ENCODE measurements at regions not wholly inside any gene's neighbourhood (a gene's known extent, or its start where the extent isn't known, plus 50 kb on each side); places are given as distances from the start of the nearest gene placed in this dataset.

GRCh38 chr16:17691106-17691898, 220.5 kb upstream of the XYLT1 start:
- H3K36me3 ChIP-seq = no peaks in the 10 kb centered on the region
- H3K9me3 ChIP-seq = no peaks in the 10 kb centered on the region
- DNase-seq = no peak
- H3K27me3 ChIP-seq = no peaks in the 10 kb centered on the region
- H3K4me1 ChIP-seq = no peaks in the 10 kb centered on the region
- no peak for TF ChIP-seq CTCF (IDR thresholded peaks at IDR 0.05; ENCODE audit: low read depth, low read length)
- H3K4me3 ChIP-seq (ENCODE audit: low read depth, low read length) = no peak overlapping the region

- no peak overlapping the region for H3K4me3 ChIP-seq (ENCODE audit: low read depth, low read length)
- no peaks in the 10 kb centered on the region for H3K27me3 ChIP-seq
- H3K9me3 ChIP-seq = no peaks in the 10 kb centered on the region
- no peaks in the 10 kb centered on the region for H3K4me1 ChIP-seq
- no peak for DNase-seq
- no peaks in the 10 kb centered on the region for H3K36me3 ChIP-seq
- TF ChIP-seq CTCF (IDR thresholded peaks at IDR 0.05; ENCODE audit: low read depth, low read length) = no peak
Observed at GRCh38 chr16:17685447-17685846, 214.7 kb upstream of the XYLT1 start.

- no peaks in the 10 kb centered on the region for H3K4me1 ChIP-seq
- no peak for TF ChIP-seq CTCF (IDR thresholded peaks at IDR 0.05; ENCODE audit: low read depth, low read length)
- no peaks in the 10 kb centered on the region for H3K27me3 ChIP-seq
Observed at GRCh38 chr16:17683281-17683680, 212.5 kb upstream of the XYLT1 start.

GRCh38 chr16:17676171-17676570, 205.4 kb upstream of the XYLT1 start:
- no peak overlapping the region for H3K4me3 ChIP-seq (ENCODE audit: low read depth, low read length)
- H3K9me3 ChIP-seq = no peaks in the 10 kb centered on the region
- H3K36me3 ChIP-seq = no peaks in the 10 kb centered on the region
- DNase-seq = no peak
- H3K27me3 ChIP-seq = no peaks in the 10 kb centered on the region
- H3K4me1 ChIP-seq = no peaks in the 10 kb centered on the region
- no peak for TF ChIP-seq CTCF (IDR thresholded peaks at IDR 0.05; ENCODE audit: low read depth, low read length)

More at GRCh38 chr16:17683281-17683680, 212.5 kb upstream of the XYLT1 start:
- no peak overlapping the region for H3K4me3 ChIP-seq (ENCODE audit: low read depth, low read length)
- H3K36me3 ChIP-seq = no peaks in the 10 kb centered on the region
- no peak for DNase-seq
- no peaks in the 10 kb centered on the region for H3K9me3 ChIP-seq

GRCh38 chr16:17668386-17668785, 197.6 kb upstream of the XYLT1 start:
- Histone ChIP-seq H3K4me3 (ENCODE audit: low read depth, low read length) (no peak overlapping the region), H3K9me3 (no peaks in the 10 kb centered on the region), H3K27me3 (no peaks in the 10 kb centered on the region), H3K4me1 (no peaks in the 10 kb centered on the region), H3K36me3 (no peaks in the 10 kb centered on the region)
- no peak for DNase-seq
- no peak for TF ChIP-seq CTCF (IDR thresholded peaks at IDR 0.05; ENCODE audit: low read depth, low read length)

GRCh38 chr16:17666293-17666692, 195.5 kb upstream of the XYLT1 start:
- no peak for TF ChIP-seq CTCF (IDR thresholded peaks at IDR 0.05; ENCODE audit: low read depth, low read length)
- no peaks in the 10 kb centered on the region for H3K36me3 ChIP-seq
- no peaks in the 10 kb centered on the region for H3K27me3 ChIP-seq
- no peaks in the 10 kb centered on the region for H3K9me3 ChIP-seq
- no peak overlapping the region for H3K4me3 ChIP-seq (ENCODE audit: low read depth, low read length)
- no peaks in the 10 kb centered on the region for H3K4me1 ChIP-seq
- DNase-seq = no peak
